ENCODE measurements at regions not wholly inside any gene's neighbourhood (a gene's known extent, or its start where the extent isn't known, plus 50 kb on each side); places are given as distances from the start of the nearest gene placed in this dataset.
"Not testable (repeated sequence)": the region's sequence is repeated elsewhere in the genome, so short reads cannot be mapped to it uniquely, and the experiment has no call there.

- FAIRE-seq (no peak), DNase-seq (ENCODE audit: insufficient read length, low spot score) (no peak)
- no peak for TF ChIP-seq POLR2A (IDR thresholded peaks at IDR 0.05; ENCODE audit: low read depth, low read length)
These were observed 1298.1 kb downstream of the PCDH9 start for GRCh38 chr13:65932013-65932412.

GRCh38 chr13:65929436-65929835 is 1300.7 kb downstream of the PCDH9 start:
- FAIRE-seq (no peak), DNase-seq (ENCODE audit: insufficient read length, low spot score) (no peak)
- no peak for TF ChIP-seq POLR2A (IDR thresholded peaks at IDR 0.05; ENCODE audit: low read depth, low read length)

GRCh38 chr13:65926750-65927171 is 1303.4 kb downstream of the PCDH9 start:
- FAIRE-seq, result no peak
- no peak for DNase-seq (ENCODE audit: insufficient read length, low spot score)
- no peak for TF ChIP-seq POLR2A (IDR thresholded peaks at IDR 0.05; ENCODE audit: low read depth, low read length)

GRCh38 chr13:65922846-65923245 is 1307.3 kb downstream of the PCDH9 start:
- DNase-seq (ENCODE audit: insufficient read length, low spot score); FAIRE-seq: not testable (repeated sequence)

- no peak for DNase-seq (ENCODE audit: insufficient read length, low spot score)
- FAIRE-seq, result no peak
- no peak for TF ChIP-seq POLR2A (IDR thresholded peaks at IDR 0.05; ENCODE audit: low read depth, low read length)
These were observed 1308.2 kb downstream of the PCDH9 start for GRCh38 chr13:65921933-65922332.

- FAIRE-seq (no peak), DNase-seq (ENCODE audit: insufficient read length, low spot score) (no peak)
- TF ChIP-seq POLR2A (IDR thresholded peaks at IDR 0.05; ENCODE audit: low read depth, low read length), result no peak
These were observed 1312.4 kb downstream of the PCDH9 start for GRCh38 chr13:65917731-65918130.

- no peak for DNase-seq (ENCODE audit: insufficient read length, low spot score)
- TF ChIP-seq POLR2A (IDR thresholded peaks at IDR 0.05; ENCODE audit: low read depth, low read length), result no peak
- FAIRE-seq, result no peak
These were observed 1314.9 kb downstream of the PCDH9 start for GRCh38 chr13:65915195-65915594.

GRCh38 chr13:65914716-65915115 is 1315.4 kb downstream of the PCDH9 start:
- no peak for DNase-seq (ENCODE audit: insufficient read length, low spot score)
- peak; percentile 48 for FAIRE-seq
- no peak for TF ChIP-seq POLR2A (IDR thresholded peaks at IDR 0.05; ENCODE audit: low read depth, low read length)

- no peak for TF ChIP-seq POLR2A (IDR thresholded peaks at IDR 0.05; ENCODE audit: low read depth, low read length)
- DNase-seq (ENCODE audit: insufficient read length, low spot score), result no peak
- peak; percentile 92 for FAIRE-seq
These were observed 1317.0 kb downstream of the PCDH9 start for GRCh38 chr13:65913173-65913572.

GRCh38 chr13:65912516-65912915 is 1317.6 kb downstream of the PCDH9 start:
- TF ChIP-seq POLR2A (IDR thresholded peaks at IDR 0.05; ENCODE audit: low read depth, low read length), result no peak
- no peak for FAIRE-seq
- DNase-seq (ENCODE audit: insufficient read length, low spot score), result no peak

GRCh38 chr13:65911546-65912193 is 1318.5 kb downstream of the PCDH9 start:
- no peak for DNase-seq (ENCODE audit: insufficient read length, low spot score)
- TF ChIP-seq POLR2A (IDR thresholded peaks at IDR 0.05; ENCODE audit: low read depth, low read length), result no peak
- peak; percentile 50 for FAIRE-seq

- TF ChIP-seq POLR2A (IDR thresholded peaks at IDR 0.05; ENCODE audit: low read depth, low read length), result no peak
- no peak for FAIRE-seq
- no peak for DNase-seq (ENCODE audit: insufficient read length, low spot score)
These were observed 1320.6 kb downstream of the PCDH9 start for GRCh38 chr13:65909501-65909900.

- no peak for DNase-seq (ENCODE audit: insufficient read length, low spot score)
- no peak for TF ChIP-seq POLR2A (IDR thresholded peaks at IDR 0.05; ENCODE audit: low read depth, low read length)
- no peak for FAIRE-seq
These were observed 1322.2 kb downstream of the PCDH9 start for GRCh38 chr13:65907666-65908525.

- DNase-seq (ENCODE audit: insufficient read length, low spot score) (no peak), FAIRE-seq (no peak)
- no peak for TF ChIP-seq POLR2A (IDR thresholded peaks at IDR 0.05; ENCODE audit: low read depth, low read length)
These were observed 1328.4 kb downstream of the PCDH9 start for GRCh38 chr13:65901723-65902122.

- TF ChIP-seq POLR2A (IDR thresholded peaks at IDR 0.05; ENCODE audit: low read depth, low read length), result no peak
- no peak for FAIRE-seq
- no peak for DNase-seq (ENCODE audit: insufficient read length, low spot score)
These were observed 1336.1 kb downstream of the PCDH9 start for GRCh38 chr13:65894049-65894448.

Data from H54 (cell line).